Stimulated activated CD8-positive, alpha-beta memory T cell treated with anti-CD3 and anti-CD28 coated beads, Interleukin-7, amount 100 ng/mL, for 24 hours (primary cell): ENCODE measurements at regions not wholly inside any gene's neighbourhood (a gene's known extent, or its start where the extent isn't known, plus 50 kb on each side); places are given as distances from the start of the nearest gene placed in this dataset.

ENCODE experiments used
- DNase-seq: peaks from one replicate; pipeline ENCODE4 v3.0.0-alpha.2; 2020; ENCODE audit warnings: low read depth

DNA sequence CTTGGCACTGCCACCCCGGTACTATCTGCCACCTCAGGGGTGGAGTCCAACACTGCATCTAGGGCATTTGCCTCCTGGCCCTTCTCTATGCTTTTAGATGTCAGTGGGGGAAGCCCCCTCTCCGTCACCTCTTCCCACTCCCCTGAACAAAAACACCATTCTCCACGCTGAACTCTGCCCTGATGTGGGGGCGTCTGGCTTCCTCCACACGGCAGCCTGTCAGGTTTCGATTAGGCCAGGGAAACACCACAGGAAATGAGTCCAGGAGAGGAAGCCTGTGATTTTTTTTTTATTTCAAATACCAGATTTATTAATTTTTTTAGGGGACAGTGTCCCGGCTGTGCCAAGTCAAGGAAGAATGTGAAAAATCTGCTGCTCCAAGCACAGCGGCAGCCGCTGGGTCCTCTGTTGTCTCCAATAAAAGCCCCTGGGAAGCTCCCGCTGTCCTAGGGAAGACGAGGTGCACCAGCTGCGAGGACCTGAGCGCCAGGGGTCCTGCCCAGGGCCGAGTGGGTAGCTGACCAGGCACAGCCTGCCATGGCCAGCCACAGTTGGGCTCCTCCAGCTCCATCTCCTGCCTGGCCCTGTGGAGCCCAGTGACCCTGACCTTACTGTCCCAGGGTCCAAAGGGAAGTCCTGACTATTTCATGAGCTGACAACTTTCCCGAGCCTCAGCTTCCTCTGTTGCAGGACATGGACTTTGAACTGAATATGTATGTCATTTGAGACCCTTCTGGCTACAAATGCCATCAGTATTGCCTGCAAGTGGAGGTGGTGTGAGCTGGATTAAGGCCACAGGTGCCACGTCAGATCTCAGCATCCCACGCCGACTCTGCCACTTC, 336.7 kb downstream of the FOXL1 start:
- DNase-seq, result no peak

- no peak for DNase-seq
Measured at GRCh38 chr16:86917471-86918365, 339.4 kb downstream of the FOXL1 start.

DNA sequence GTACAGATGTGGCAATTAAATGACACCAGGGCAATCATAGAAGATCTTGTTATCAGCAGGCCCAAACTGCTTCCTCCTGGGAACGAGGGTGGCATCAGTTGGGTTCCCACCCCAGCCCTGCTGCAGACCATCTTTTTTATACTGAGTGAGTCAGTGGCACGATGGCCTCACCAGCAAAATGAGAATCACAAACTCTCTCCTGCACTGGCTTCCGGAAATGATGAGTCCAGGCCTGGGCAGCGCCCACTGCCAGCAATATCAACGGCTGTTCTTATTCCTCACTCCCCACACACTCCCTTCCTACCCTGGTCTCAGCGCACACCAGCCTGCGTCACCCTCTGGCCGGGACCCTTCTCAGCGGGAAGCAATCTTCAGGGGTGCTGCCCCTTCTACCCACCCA, 340.3 kb downstream of the FOXL1 start:
- DNase-seq, result no peak

- no peak for DNase-seq
Measured at GRCh38 chr16:86919078-86919477, 340.7 kb downstream of the FOXL1 start.

- no peak for DNase-seq
Measured at GRCh38 chr16:86919578-86920305, 341.4 kb downstream of the FOXL1 start.

GRCh38 chr16:86921289-86921688, 342.9 kb downstream of the FOXL1 start:
- DNase-seq, result no peak

DNA sequence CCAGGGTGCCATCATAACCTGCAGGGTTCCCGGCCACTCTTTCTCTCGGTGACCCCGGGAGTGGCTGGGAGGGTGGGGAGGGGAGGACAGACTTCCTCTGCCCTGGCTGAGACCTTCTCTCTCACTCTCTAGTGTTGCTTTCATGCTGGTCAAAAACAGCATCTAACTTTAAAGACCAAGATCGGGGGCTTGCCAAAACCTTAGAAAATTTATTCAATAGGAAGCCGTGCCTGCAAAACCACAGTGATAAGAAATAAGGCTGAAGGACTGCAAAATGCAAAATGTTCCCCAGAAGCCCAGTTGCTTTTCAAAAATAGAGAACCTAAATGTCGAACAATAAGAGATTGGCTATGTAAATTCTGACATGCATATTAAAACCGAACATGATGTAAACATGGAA, 344.0 kb downstream of the FOXL1 start:
- no peak for DNase-seq

GRCh38 chr16:86923656-86924055, 345.3 kb downstream of the FOXL1 start:
- DNase-seq, result no peak

DNA sequence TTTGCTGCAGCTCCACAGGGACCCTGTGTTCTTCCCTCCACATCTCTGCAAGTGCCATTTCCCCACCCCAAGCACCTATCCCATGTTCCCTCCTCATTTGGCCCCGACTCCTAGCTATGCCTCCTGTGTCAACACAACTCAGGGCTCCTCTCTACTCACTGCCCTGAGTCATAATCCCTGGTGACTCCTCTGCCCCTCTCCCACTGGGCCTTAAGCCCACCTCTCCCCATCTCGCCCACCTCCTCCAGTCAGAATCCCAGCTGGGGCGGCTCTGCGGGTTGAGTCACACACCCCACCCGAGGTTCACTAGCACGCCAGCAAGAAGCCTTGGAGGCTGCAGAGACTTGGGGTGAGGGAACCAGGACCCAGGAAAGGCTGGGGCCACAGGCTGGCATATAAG, 346.2 kb downstream of the FOXL1 start:
- no peak for DNase-seq

DNA sequence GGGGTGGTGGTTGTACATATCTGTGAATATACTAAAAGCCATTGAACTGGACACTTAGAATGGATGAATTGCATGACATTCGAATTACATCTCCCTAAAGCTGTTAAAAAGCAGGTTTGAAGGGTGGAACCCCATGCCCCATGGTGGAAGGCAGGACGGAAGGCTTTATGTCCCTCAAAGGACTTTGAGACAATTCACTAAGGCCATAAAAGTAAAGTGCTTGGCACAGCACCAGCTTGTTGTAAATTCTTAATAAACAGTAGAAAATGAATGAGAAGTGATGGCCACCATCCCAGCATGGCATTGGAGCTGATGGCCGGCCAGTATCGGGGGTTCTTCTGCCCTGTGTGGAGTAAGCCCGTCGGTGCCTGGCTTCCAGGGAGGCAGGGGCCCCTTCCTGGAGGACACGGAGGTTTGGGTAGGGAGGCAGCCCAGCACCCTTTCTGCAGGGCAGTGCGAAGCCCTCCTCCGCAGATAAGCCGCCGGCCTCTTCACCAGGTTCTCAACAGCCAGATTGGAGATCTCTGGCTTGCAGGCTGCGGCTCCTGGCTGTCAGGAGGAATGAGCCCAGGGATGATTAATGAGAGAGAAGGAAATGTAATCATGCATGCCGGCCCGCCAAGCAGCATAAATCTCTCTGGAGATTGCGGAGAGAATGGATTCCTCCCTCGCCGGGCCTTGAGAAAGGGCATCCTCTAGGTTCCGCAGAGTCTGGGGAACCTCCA, 346.9 kb downstream of the FOXL1 start:
- no peak for DNase-seq

DNA sequence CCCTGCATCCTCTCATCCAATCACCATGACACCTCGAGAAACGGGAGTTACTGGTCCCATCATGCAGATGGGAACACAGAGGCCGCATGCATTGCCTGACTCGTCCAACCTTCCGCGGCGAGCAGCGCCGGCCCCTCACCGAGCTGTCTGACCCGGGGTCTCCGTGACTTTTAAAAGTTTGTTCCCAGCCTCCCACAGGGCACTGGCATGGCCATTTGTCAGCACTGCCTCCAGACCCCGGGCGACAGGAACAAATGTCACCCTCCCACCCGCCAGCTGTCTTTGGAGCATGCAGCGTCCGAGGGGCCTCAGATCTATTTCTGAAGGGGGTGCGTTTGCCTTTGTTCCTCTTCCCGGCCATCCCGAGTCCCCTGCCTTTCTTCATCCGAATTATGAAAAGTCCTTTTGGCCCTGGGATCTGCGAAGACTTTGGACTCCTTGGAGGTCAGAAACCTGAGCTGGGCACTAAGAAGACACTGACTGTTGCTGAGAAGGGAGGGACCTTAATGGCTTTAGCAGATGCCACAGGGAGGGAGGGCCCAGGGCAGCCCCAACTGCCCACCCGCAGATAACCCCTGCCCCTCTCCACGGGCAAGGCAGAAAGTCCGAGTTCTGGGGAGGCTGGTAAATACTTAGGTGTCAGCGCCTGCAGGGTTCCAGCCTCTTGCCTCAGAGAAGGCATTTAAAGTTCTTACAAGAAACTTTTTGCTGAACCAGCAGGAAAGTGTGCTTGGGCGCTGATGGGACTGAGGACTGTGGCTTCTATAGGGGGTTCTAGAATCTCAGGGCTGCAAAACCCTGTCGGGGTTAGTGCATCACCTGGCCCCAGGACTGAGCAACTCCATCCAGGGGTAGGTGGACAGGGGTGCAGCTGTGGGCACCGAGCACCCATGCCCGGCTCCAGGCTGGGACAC, 348.1 kb downstream of the FOXL1 start:
- DNase-seq, result no peak

- no peak for DNase-seq
Measured at GRCh38 chr16:86927699-86928098, 349.4 kb downstream of the FOXL1 start.

DNA sequence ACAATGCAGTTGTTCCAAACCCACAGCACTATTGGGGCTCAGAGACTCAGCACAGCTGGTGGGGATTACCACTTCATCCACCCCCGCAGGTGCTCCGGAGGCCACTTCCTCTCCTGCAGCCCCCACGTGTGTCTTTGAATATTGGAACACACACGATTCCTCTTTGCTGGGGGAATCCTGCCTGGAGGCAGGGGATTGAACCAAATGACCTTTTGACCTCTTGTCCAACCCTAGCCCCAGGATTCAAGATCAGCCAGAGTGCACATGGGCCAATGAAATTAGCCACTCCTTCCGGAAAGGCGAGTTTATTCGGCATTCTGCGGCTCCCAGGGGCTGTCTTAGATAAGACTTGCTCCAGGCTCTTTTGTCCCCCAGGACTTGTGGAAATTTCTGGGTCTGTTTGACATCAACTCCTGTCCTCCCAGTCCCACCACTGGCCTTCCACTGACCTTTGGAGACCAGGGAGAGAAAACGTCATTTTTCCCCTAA, 350.2 kb downstream of the FOXL1 start:
- DNase-seq, result no peak

GRCh38 chr16:86929057-86929871, 350.9 kb downstream of the FOXL1 start:
- DNase-seq, result no peak

DNA sequence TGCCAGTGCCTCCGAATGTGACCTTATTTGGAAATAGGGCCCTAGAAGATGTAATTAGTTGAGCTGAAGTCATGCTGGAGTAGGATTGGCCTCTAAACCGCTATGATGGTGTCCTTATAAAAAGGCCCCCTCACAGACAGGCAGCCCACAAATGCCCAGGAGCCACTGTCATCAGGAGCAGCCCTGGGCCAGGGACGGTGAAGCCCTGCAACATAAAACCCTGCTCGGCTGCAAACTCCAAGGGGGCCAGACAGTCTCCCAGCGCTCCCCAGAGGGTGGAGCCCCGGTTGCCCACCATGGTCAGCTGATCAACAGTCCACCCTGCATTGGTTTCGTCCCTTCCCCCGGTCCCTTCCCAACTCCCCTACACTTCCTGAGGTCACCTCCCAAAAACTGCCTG, 351.7 kb downstream of the FOXL1 start:
- no peak for DNase-seq

DNA sequence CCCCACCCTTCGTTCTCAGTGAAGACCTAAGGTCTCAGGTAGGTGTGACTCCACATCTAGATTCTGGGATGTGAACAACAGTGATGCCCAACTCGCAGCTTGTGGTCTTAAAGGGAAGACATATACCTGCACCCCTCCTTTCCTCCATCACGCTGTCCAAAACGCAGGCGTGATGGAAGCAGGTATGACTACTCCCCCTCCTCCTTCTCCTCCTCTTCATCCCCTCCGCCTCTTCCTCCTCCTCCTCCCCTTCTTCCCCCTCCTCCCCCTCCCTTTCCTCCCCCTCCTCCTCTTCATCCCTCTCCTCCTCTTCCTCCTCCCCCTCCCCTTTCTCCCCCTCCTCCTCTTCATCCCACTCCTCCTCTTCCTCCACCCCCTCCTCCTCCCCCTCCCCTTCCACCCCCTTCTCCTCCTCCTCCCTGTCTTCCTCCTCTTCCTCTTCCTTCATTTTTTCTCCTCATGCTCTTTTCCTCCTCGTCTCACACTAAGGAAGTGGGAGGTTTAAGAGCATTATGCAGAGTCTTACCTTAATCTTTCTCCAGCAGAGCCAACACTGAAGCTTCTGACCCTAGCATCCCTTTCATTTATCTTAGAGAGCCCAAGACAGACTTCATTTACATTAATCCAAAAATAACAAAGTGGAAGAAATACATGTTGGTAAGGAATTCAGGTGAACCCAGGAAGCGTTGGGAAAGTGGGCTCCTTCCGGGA, 352.5 kb downstream of the FOXL1 start:
- no peak for DNase-seq

GRCh38 chr16:86931410-86931941, 353.1 kb downstream of the FOXL1 start:
- DNase-seq, result no peak

GRCh38 chr16:86932130-86932982, 354.0 kb downstream of the FOXL1 start:
- no peak for DNase-seq
